Coronary artery (tissue), 2 donors: ENCODE measurements at regions not wholly inside any gene's neighbourhood (a gene's known extent, or its start where the extent isn't known, plus 50 kb on each side); places are given as distances from the start of the nearest gene placed in this dataset.

Experiments used
- DNase-seq: peaks from one replicate; pipeline ENCODE4 v3.0.0-alpha.2; 2017; ENCODE audit warnings: low spot score
- H3K27ac ChIP-seq, 2 donors: fragments of 200-600 bp; sonication (generic); one replicate each; pipeline ENCODE4 v1.5.1; 2016 to 2019
- H3K4me3 ChIP-seq: fragments of 200-600 bp; sonication (generic); 2 replicates; pipeline ENCODE4 v1.5.1; 2016; ENCODE audit warnings: mild to moderate bottlenecking, moderate library complexity
- CTCF ChIP-seq: fragments of 200-600 bp; sonication (generic); IDR thresholded peaks from one replicate; pipeline ENCODE4 v1.5.1; 2019; ENCODE audit warnings: antibody characterized with exemption

- DNase-seq, result no peak
- Histone ChIP-seq H3K4me3 (no peak overlapping the region), H3K27ac (no peak overlapping the region)
- TF ChIP-seq CTCF, result no peak
These were observed 279.8 kb upstream of the FANCL start for GRCh38 chr2:58520903-58521302.

GRCh38 chr2:58517881-58518280, 276.8 kb upstream of the FANCL start:
- no peak for DNase-seq
- no peak overlapping the region for H3K27ac ChIP-seq
- no peak overlapping the region for H3K4me3 ChIP-seq
- no peak for TF ChIP-seq CTCF

GRCh38 chr2:58516695-58517094, 275.6 kb upstream of the FANCL start:
- DNase-seq, result no peak
- Histone ChIP-seq H3K27ac (no peak overlapping the region), H3K4me3 (no peak overlapping the region)
- no peak for TF ChIP-seq CTCF

GRCh38 chr2:58515827-58516573, 274.9 kb upstream of the FANCL start:
- DNase-seq, result no peak
- no peak for TF ChIP-seq CTCF
- no peak overlapping the region for H3K27ac ChIP-seq
- no peak overlapping the region for H3K4me3 ChIP-seq

GRCh38 chr2:58514252-58514651, 273.1 kb upstream of the FANCL start:
- no peak for DNase-seq
- H3K27ac ChIP-seq, result no peak overlapping the region
- TF ChIP-seq CTCF, result no peak
- no peak overlapping the region for H3K4me3 ChIP-seq

GRCh38 chr2:58512878-58513277, 271.8 kb upstream of the FANCL start:
- no peak overlapping the region for H3K27ac ChIP-seq
- TF ChIP-seq CTCF, result no peak
- DNase-seq, result no peak

GRCh38 chr2:58508006-58508405, 266.9 kb upstream of the FANCL start:
- TF ChIP-seq CTCF, result no peak
- no peak for DNase-seq
- H3K4me3 ChIP-seq, result no peak overlapping the region
- no peak overlapping the region for H3K27ac ChIP-seq

More at GRCh38 chr2:58512878-58513277, 271.8 kb upstream of the FANCL start:
- H3K4me3 ChIP-seq, result no peak overlapping the region
